HG02588 (cell line): ENCODE measurements at regions not wholly inside any gene's neighbourhood (a gene's known extent, or its start where the extent isn't known, plus 50 kb on each side); places are given as distances from the start of the nearest gene placed in this dataset.
"Not testable (repeated sequence)": the region's sequence is repeated elsewhere in the genome, so short reads cannot be mapped to it uniquely, and the experiment has no call there.

ENCODE experiments used
- ATAC-seq: cut with Tn5 transposase; IDR thresholded peaks from one replicate; pipeline ENCODE4 v1.9.1; 2021; ENCODE audit warnings: mild to moderate bottlenecking, moderate library complexity; ENCODE audit not compliant: unreplicated experiment

GRCh38 chr18:33820517-33821371 lies 242.7 kb downstream of the ASXL3 start:
- ATAC-seq: no peak

DNA sequence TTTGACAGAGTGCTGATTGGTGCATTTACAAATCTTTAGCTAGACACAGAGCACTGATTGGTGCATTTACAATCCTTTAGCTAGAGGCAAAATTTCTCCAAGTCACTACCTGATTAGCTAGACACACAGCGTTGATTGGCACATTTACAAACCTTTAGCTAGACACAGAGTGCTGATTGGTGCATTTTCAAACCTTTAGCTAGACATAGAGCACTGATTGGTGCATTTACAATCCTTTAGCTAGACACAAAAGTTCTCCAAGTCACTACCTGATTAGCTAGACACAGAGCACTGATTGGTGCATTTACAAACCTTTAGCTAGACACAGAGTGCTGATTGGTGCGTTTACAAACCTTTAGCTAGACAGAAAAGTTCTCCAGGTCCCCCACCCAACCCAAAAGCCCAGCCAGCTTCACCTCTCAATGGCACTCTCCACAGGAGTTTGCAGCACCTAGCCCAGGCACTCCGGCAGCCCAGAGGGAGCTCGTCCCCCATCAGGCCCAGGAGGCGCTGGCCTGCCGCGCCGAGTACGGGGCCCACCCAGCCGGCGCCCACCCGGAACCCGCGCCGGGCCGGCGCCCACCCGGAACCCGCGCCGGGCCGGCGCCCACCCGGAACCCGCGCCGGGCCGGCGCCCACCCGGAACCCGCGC lies 241.8 kb downstream of the ASXL3 start:
- not testable (repeated sequence) for ATAC-seq

DNA sequence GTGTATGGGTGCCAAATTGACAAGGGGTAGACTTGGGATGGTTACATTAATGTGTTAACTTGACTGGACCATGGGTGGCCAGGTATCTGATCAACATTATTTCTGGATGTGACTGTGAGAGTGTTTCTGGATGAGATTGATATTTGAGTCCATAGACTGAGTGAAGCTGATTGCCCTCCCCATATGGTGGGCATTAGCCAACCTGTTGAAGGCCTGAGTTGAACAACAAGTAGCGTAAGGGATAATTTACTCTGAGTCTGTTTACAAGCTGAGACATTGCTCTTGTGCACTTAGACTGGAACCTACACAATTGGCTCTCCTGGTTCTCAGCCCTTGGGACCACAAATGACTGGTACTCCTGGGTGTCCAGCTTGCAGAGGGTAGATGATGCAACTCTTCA lies 240.1 kb downstream of the ASXL3 start:
- no peak for ATAC-seq

- ATAC-seq: no peak
Observed at GRCh38 chr18:33817096-33817495, 239.1 kb downstream of the ASXL3 start.

DNA sequence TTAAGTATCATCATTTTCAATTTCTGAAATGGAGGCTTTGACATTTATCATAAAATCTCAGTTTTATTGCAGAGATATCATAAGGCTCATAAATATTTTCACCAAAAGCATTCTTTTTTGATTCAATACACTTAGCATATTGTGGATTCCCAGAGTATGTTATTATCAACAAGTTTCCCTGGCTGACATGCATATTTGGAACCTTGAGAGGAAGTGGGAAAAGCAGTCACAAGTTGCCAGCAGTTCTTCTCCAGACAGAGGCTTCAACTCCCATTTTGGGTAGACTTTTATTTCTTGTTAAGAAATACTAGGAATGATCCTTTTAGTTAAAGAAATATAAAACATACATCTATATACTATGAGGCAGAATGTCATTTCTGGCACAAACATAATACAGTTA lies 236.5 kb downstream of the ASXL3 start:
- ATAC-seq: no peak

GRCh38 chr18:33812186-33812585 lies 234.2 kb downstream of the ASXL3 start:
- ATAC-seq: no peak

- no peak for ATAC-seq
Observed at GRCh38 chr18:33805592-33805991, 227.6 kb downstream of the ASXL3 start.

DNA sequence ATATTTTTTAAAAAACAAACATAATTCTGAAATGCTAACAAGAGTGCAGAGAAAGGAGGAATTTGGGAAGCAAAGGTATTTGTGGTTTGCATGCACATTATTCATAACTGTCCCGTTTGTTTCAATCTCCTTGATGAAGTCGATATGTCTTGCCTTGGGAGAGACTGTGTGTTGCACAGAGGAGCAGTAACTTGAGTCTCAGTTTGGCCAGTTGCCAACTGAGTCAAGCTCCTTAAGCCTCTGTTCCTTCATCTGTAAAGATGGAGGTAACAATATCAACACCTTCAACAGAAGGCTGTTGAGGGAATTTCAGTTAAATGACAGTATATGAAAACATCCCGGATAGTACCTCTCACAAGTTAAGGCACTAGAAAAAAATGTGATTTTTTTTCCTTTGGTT lies 226.2 kb downstream of the ASXL3 start:
- no peak for ATAC-seq

DNA sequence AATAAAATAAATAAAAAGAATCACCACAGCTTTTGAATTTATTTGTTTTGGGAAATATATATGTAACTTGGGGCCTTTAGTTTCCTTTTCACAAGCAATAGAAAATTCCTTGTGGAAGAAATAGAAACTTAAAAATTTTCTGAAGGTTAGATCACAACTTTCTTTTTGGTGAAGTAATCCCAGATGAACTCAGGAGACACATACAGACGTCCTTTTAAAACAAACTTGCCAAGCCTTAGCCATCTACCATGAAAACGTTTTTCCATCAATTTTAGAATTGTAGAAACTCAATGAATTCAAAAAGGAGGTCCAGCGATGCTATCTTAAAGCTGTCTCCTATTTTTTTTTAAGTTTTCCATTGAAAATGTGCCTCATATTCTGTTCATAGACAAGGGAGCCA lies 225.6 kb downstream of the ASXL3 start:
- ATAC-seq: no peak

GRCh38 chr18:33802955-33803354 lies 224.9 kb downstream of the ASXL3 start:
- ATAC-seq: no peak
